ENCODE measurements at regions not wholly inside any gene's neighbourhood (a gene's known extent, or its start where the extent isn't known, plus 50 kb on each side); places are given as distances from the start of the nearest gene placed in this dataset.

GRCh38 chr2:57528499-57528898 is 518.1 kb upstream of the VRK2 start:
- no peak for DNase-seq

GRCh38 chr2:57534358-57534757 is 512.2 kb upstream of the VRK2 start:
- no peak for DNase-seq

- no peak for DNase-seq
Observed at GRCh38 chr2:57536535-57537231, 509.9 kb upstream of the VRK2 start.

- DNase-seq: no peak
Observed at GRCh38 chr2:57539761-57540160, 506.8 kb upstream of the VRK2 start.

- no peak for DNase-seq
Observed at GRCh38 chr2:57542081-57542480, 504.5 kb upstream of the VRK2 start.

GRCh38 chr2:57543211-57543610 is 503.4 kb upstream of the VRK2 start:
- no peak for DNase-seq

- DNase-seq: no peak
Observed at GRCh38 chr2:57544624-57545023, 502.0 kb upstream of the VRK2 start.

GRCh38 chr2:57546478-57546877 is 500.1 kb upstream of the VRK2 start:
- no peak for DNase-seq

- no peak for DNase-seq
Observed at GRCh38 chr2:57549642-57550102, 496.9 kb upstream of the VRK2 start.

GRCh38 chr2:57550912-57551311 is 495.7 kb upstream of the VRK2 start:
- DNase-seq: no peak

GRCh38 chr2:57552885-57553284 is 493.7 kb upstream of the VRK2 start:
- no peak for DNase-seq

- DNase-seq: no peak
Observed at GRCh38 chr2:57554348-57554747, 492.3 kb upstream of the VRK2 start.

GRCh38 chr2:57558312-57558711 is 488.3 kb upstream of the VRK2 start:
- no peak for DNase-seq

- no peak for DNase-seq
Observed at GRCh38 chr2:57562495-57562894, 484.1 kb upstream of the VRK2 start.

- DNase-seq: no peak
Observed at GRCh38 chr2:57563015-57563414, 483.6 kb upstream of the VRK2 start.

GRCh38 chr2:57567245-57567644 is 479.4 kb upstream of the VRK2 start:
- DNase-seq: no peak

GRCh38 chr2:57569396-57569795 is 477.2 kb upstream of the VRK2 start:
- no peak for DNase-seq

GRCh38 chr2:57570961-57571360 is 475.6 kb upstream of the VRK2 start:
- DNase-seq: no peak

- DNase-seq: no peak
Observed at GRCh38 chr2:57575700-57576268, 470.8 kb upstream of the VRK2 start.

- no peak for DNase-seq
Observed at GRCh38 chr2:57576983-57577382, 469.6 kb upstream of the VRK2 start.

GRCh38 chr2:57597940-57598339 is 448.7 kb upstream of the VRK2 start:
- no peak for DNase-seq

- DNase-seq: no peak
Observed at GRCh38 chr2:57598551-57598950, 448.1 kb upstream of the VRK2 start.

GRCh38 chr2:57602733-57603132 is 443.9 kb upstream of the VRK2 start:
- DNase-seq: no peak

- DNase-seq: no peak
Observed at GRCh38 chr2:57614988-57615387, 431.6 kb upstream of the VRK2 start.
